Fibroblast of the aortic adventitia (primary cell): ENCODE measurements at regions not wholly inside any gene's neighbourhood (a gene's known extent, or its start where the extent isn't known, plus 50 kb on each side); places are given as distances from the start of the nearest gene placed in this dataset.

ENCODE experiments used
- DNase-seq: peaks from one replicate; pipeline ENCODE4 v3.0.0-alpha.2; 2010; ENCODE audit warnings: low read depth
- H3K4me3 ChIP-seq: 2 replicates; pipeline ENCODE4 v1.5.1; 2011; ENCODE audit warnings: low read depth, mild to moderate bottlenecking, control low read depth, low read length, moderate library complexity
- CTCF ChIP-seq: IDR thresholded peaks from 2 replicates; pipeline ENCODE4 v1.5.1; 2011; ENCODE audit warnings: mild to moderate bottlenecking, low read length, control low read depth, inconsistent platforms; ENCODE audit not compliant: insufficient read depth

- no peak for DNase-seq
- no peak for TF ChIP-seq CTCF
- H3K4me3 ChIP-seq = no peak overlapping the region
Observed at GRCh38 chrX:150152546-150152945, 210.6 kb upstream of the MAMLD1 start.

GRCh38 chrX:150155436-150156035 lies 207.6 kb upstream of the MAMLD1 start:
- peak; percentile 71 for DNase-seq
- H3K4me3 ChIP-seq = no peak overlapping the region
- TF ChIP-seq CTCF = no peak

GRCh38 chrX:150156615-150157014 lies 206.5 kb upstream of the MAMLD1 start:
- TF ChIP-seq CTCF = no peak
- no peak for DNase-seq
- H3K4me3 ChIP-seq = no peak overlapping the region

GRCh38 chrX:150157291-150157690 lies 205.8 kb upstream of the MAMLD1 start:
- no peak overlapping the region for H3K4me3 ChIP-seq
- TF ChIP-seq CTCF = no peak
- DNase-seq = no peak

- no peak for TF ChIP-seq CTCF
- DNase-seq = no peak
- H3K4me3 ChIP-seq = no peak overlapping the region
Observed at GRCh38 chrX:150158554-150159332, 204.4 kb upstream of the MAMLD1 start.

GRCh38 chrX:150159537-150159936 lies 203.6 kb upstream of the MAMLD1 start:
- no peak for DNase-seq
- H3K4me3 ChIP-seq = no peak overlapping the region
- TF ChIP-seq CTCF = no peak
